IMR-90 (cell line): ENCODE measurements at regions not wholly inside any gene's neighbourhood (a gene's known extent, or its start where the extent isn't known, plus 50 kb on each side); places are given as distances from the start of the nearest gene placed in this dataset.

Experiments
- ATAC-seq: fragments of 200-7000 bp; cut with Tn5 transposase; 2 replicates; pipeline ENCODE4 v1.9.1; 2020; ENCODE audit warnings: low read depth, mild to moderate bottlenecking, moderate library complexity
- BruUV-seq: library from RNA; stranded (reverse); fragments of 400-500 nt; replicated peaks from 2 replicates; lab custom pipeline; 2021; lab: Mats Ljungman, UMichigan
- CTCF ChIA-PET: fragments of 300-600 bp; formaldehyde crosslinking; extraction: SDS; loops from one replicate; lab custom pipeline; 2021; ENCODE audit warnings: antibody characterized with exemption; lab: Yijun Ruan, JAX
- POLR2A ChIA-PET: fragments of 300-600 bp; sonication (Branson Sonifier 250); formaldehyde crosslinking; loops from one replicate; lab custom pipeline; 2022; ENCODE audit warnings: antibody characterized with exemption; ENCODE audit not compliant: unreplicated experiment; lab: Charles Lee
- DNase-seq: peaks from one replicate; pipeline ENCODE4 v3.0.0; 2013
- H2AFZ ChIP-seq: replicated peaks from 2 replicates; pipeline ENCODE3; 2013; ENCODE audit warnings: low read length, mild to moderate bottlenecking; ENCODE audit not compliant: poor library complexity
- H2AK5ac ChIP-seq: 2 replicates; pipeline ENCODE4 v1.6.1; 2013; ENCODE audit warnings: low read depth, low read length, inconsistent platforms
- H2AK9ac ChIP-seq: replicated peaks from 2 replicates; pipeline ENCODE3; 2013; ENCODE audit warnings: mild to moderate bottlenecking, low read depth, low read length, moderate library complexity; ENCODE audit not compliant: poor library complexity
- H2BK120ac ChIP-seq: 2 replicates; pipeline ENCODE4 v1.6.1; 2013; ENCODE audit warnings: low read depth, low read length, inconsistent platforms
- H2BK15ac ChIP-seq: 3 replicates; pipeline ENCODE4 v1.6.1; 2013; ENCODE audit warnings: low read depth, low read length, inconsistent platforms
- H2BK20ac ChIP-seq: 2 replicates; pipeline ENCODE4 v1.6.1; 2013; ENCODE audit warnings: low read depth, mild to moderate bottlenecking, inconsistent platforms, low read length, moderate library complexity
- H2BK5ac ChIP-seq: 2 replicates; pipeline ENCODE4 v1.6.1; 2013; ENCODE audit warnings: mild to moderate bottlenecking, low read depth, low read length, inconsistent platforms; ENCODE audit not compliant: poor library complexity, severe bottlenecking
- H3K14ac ChIP-seq: replicated peaks from 2 replicates; pipeline ENCODE4 v1.6.1; 2013; ENCODE audit warnings: low read depth, low read length, inconsistent platforms
- H3K18ac ChIP-seq: 2 replicates; pipeline ENCODE4 v1.6.1; 2013; ENCODE audit warnings: low read depth, low read length, control low read depth
- H3K23ac ChIP-seq: 2 replicates; pipeline ENCODE4 v1.6.1; 2013; ENCODE audit warnings: low read depth, low read length, inconsistent platforms
- H3K27ac ChIP-seq: 2 replicates; pipeline ENCODE4 v1.5.1; 2013; ENCODE audit warnings: mild to moderate bottlenecking, control low read depth, low read length; ENCODE audit not compliant: insufficient read depth
- H3K27me3 ChIP-seq: 2 replicates; pipeline ENCODE4 v1.6.1; 2013; ENCODE audit warnings: low read length; ENCODE audit not compliant: control insufficient read depth, insufficient read depth
- H3K36me3 ChIP-seq: 2 replicates; pipeline ENCODE4 v1.6.1; 2013; ENCODE audit warnings: low read length, mixed read lengths; ENCODE audit not compliant: control insufficient read depth, insufficient read depth
- H3K4ac ChIP-seq: 2 replicates; pipeline ENCODE4 v1.6.1; 2013; ENCODE audit warnings: low read depth, low read length, inconsistent platforms
- H3K4me1 ChIP-seq: 2 replicates; pipeline ENCODE4 v1.6.1; 2013; ENCODE audit warnings: low read length, mixed read lengths; ENCODE audit not compliant: control insufficient read depth, insufficient read depth
- H3K4me2 ChIP-seq: 2 replicates; pipeline ENCODE4 v1.6.1; 2013; ENCODE audit warnings: low read depth, mild to moderate bottlenecking, control low read depth, low read length, moderate library complexity
- H3K4me3 ChIP-seq: 2 replicates; pipeline ENCODE4 v1.5.1; 2013; ENCODE audit warnings: low read depth, mild to moderate bottlenecking, control low read depth, low read length, moderate library complexity; ENCODE audit not compliant: insufficient read depth
- H3K56ac ChIP-seq: 2 replicates; pipeline ENCODE4 v1.6.1; 2013; ENCODE audit warnings: low read length, inconsistent platforms; ENCODE audit not compliant: insufficient read depth; ENCODE audit errors: extremely low read depth
- H3K79me1 ChIP-seq, 2 experiments: 2 replicates each; pipeline ENCODE4 v1.6.1; 2013; ENCODE audit warnings: low read length in 2 of 2, inconsistent platforms in 1 of 2, low read depth in 1 of 2
- H3K9ac ChIP-seq: 2 replicates; pipeline ENCODE4 v1.6.1; 2013; ENCODE audit warnings: low read depth, low read length, control low read depth
- H3K9me1 ChIP-seq: 2 replicates; pipeline ENCODE4 v1.6.1; 2013; ENCODE audit warnings: low read length, inconsistent platforms; ENCODE audit not compliant: insufficient read depth
- H3K9me3 ChIP-seq: 2 replicates; pipeline ENCODE4 v1.6.1; 2013; ENCODE audit warnings: low read length; ENCODE audit not compliant: control insufficient read depth, insufficient read depth
- H4K20me1 ChIP-seq: 2 replicates; pipeline ENCODE4 v1.6.1; 2013; ENCODE audit warnings: low read length, inconsistent platforms; ENCODE audit not compliant: insufficient read depth
- H4K5ac ChIP-seq: 2 replicates; pipeline ENCODE4 v1.6.1; 2013; ENCODE audit warnings: mild to moderate bottlenecking, low read depth, low read length, control low read depth
- H4K8ac ChIP-seq, 2 experiments: 2 replicates each; pipeline ENCODE4 v1.6.1; 2013; ENCODE audit warnings: low read depth in 2 of 2, low read length in 2 of 2, control low read depth in 1 of 2, inconsistent platforms in 1 of 2
- H4K91ac ChIP-seq: 2 replicates; pipeline ENCODE4 v1.6.1; 2013; ENCODE audit warnings: low read depth, low read length, inconsistent platforms; ENCODE audit not compliant: insufficient read depth
- MAZ ChIP-seq: IDR thresholded peaks from 2 replicates; pipeline ENCODE4 v1.6.1; 2012; ENCODE audit warnings: low read depth, mild to moderate bottlenecking, low read length, improper control_type of control experiment, moderate library complexity, borderline replicate concordance
- POLR2A ChIP-seq: IDR thresholded peaks from 2 replicates; pipeline ENCODE4 v1.6.1; 2012; ENCODE audit warnings: mild to moderate bottlenecking, low read depth, low read length
- SMC3 ChIP-seq: fragments of 150-350 bp; IDR thresholded peaks from 2 replicates; pipeline ENCODE4 v1.6.1; 2016; ENCODE audit warnings: low read depth, mild to moderate bottlenecking, antibody characterized with exemption, low read length, moderate library complexity
- WGBS, 2 experiments: methylation state at CpG; one replicate each; pipeline versions ENCODE4 v1.1.5 to v1.1.7; 2013; ENCODE audit warnings: missing lambda C conversion rate in 2 of 2; ENCODE audit not compliant: insufficient read length in 1 of 2; ENCODE audit errors: extremely low coverage in 2 of 2; 5-methylcytosine and 5-hydroxymethylcytosine counted together
- dilution Hi-C: fragments of 300-500 bp; cut with HindIII; formaldehyde crosslinking; loops from one replicate; pipeline ENCODE4 v1.14.3; 2018; ENCODE audit warnings: low sequenced_read_pairs; ENCODE audit not compliant: unreplicated experiment
- in situ Hi-C: fragments of 300-500 bp; cut with MboI; formaldehyde crosslinking; loops from 3 replicates; pipeline ENCODE4 v1.14.3; 2019; ENCODE audit warnings: low sequenced_read_pairs, inconsistent platforms, mixed read lengths
- intact Hi-C: fragments of 100-400 bp; cut with micrococcal nuclease; formaldehyde crosslinking; loops from 2 replicates; pipeline ENCODE4 v1.10.0; 2022
- TF ChIP-seq, protein P1 (sequence below): conservative IDR thresholded peaks from 2 replicates; pipeline ENCODE4 v1.5.1; 2012; ENCODE audit warnings: mild to moderate bottlenecking, low read depth, low read length, improper control_type of control experiment
- TF ChIP-seq, protein P2 (sequence below): fragments of 150-350 bp; IDR thresholded peaks from 2 replicates; pipeline ENCODE4 v1.6.1; 2017; ENCODE audit warnings: mild to moderate bottlenecking, antibody characterized with exemption, low read length, low read depth

DNA sequence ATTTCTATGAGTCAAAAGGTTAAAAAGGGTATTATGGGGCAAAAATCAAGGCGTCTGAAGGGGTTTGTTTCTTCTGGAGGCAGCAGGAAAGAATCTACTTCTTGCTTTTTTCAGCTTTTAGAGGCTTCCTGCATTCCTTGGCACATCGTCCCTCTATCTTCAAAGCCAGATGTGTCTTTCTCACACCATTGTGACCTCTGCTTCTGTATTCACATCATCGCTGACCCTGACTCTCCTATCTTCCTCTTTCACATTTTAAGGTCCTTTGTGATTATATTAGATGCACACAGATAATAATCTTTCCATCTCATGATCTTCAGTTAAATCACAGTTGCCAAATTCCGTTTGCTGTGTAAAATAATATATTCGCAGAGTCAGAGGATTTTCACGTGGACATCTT is 112.7 kb downstream of the PPP4R3C start:
- Histone ChIP-seq H3K18ac (no peak overlapping the region), H3K27ac (no peak overlapping the region), H3K27me3 (no peaks in the 10 kb centered on the region), H2AK9ac (no peak overlapping the region), H3K4ac (no peak overlapping the region), H3K36me3 (no peaks in the 10 kb centered on the region), H3K4me2 (no peak overlapping the region), H3K4me1 (no peaks in the 10 kb centered on the region), H4K20me1 (no peaks in the 10 kb centered on the region), H2BK5ac (no peak overlapping the region), H3K9me1 (no peaks in the 10 kb centered on the region), H2BK120ac (no peak overlapping the region), H4K8ac (no peak overlapping the region), H3K79me1 (no peaks in the 10 kb centered on the region), H2AK5ac (no peak overlapping the region), H3K23ac (no peak overlapping the region), H3K56ac (no peak overlapping the region), H3K9ac (no peak overlapping the region), H2BK20ac (no peak overlapping the region), H4K91ac (no peak overlapping the region), H2AFZ (no peak overlapping the region), H3K14ac (no peak overlapping the region), H2BK15ac (no peak overlapping the region), H3K4me3 (no peak overlapping the region), H3K9me3 (no peaks in the 10 kb centered on the region), H4K5ac (no peak overlapping the region)
- CTCF ChIA-PET, result no interaction called here
- dilution Hi-C loops (no loop called here), in situ Hi-C loops (no loop called here), intact Hi-C loops (no loop called here)
- POLR2A ChIA-PET, result no interaction called here
- BruUV-seq, result no TSS peak
- no peak for DNase-seq
- ATAC-seq, result no peak
- TF ChIP-seq MAZ, result no peak
- TF ChIP-seq, protein P1, sequence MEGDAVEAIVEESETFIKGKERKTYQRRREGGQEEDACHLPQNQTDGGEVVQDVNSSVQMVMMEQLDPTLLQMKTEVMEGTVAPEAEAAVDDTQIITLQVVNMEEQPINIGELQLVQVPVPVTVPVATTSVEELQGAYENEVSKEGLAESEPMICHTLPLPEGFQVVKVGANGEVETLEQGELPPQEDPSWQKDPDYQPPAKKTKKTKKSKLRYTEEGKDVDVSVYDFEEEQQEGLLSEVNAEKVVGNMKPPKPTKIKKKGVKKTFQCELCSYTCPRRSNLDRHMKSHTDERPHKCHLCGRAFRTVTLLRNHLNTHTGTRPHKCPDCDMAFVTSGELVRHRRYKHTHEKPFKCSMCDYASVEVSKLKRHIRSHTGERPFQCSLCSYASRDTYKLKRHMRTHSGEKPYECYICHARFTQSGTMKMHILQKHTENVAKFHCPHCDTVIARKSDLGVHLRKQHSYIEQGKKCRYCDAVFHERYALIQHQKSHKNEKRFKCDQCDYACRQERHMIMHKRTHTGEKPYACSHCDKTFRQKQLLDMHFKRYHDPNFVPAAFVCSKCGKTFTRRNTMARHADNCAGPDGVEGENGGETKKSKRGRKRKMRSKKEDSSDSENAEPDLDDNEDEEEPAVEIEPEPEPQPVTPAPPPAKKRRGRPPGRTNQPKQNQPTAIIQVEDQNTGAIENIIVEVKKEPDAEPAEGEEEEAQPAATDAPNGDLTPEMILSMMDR, result no peak
- TF ChIP-seq SMC3, result no peak
- TF ChIP-seq, protein P2, sequence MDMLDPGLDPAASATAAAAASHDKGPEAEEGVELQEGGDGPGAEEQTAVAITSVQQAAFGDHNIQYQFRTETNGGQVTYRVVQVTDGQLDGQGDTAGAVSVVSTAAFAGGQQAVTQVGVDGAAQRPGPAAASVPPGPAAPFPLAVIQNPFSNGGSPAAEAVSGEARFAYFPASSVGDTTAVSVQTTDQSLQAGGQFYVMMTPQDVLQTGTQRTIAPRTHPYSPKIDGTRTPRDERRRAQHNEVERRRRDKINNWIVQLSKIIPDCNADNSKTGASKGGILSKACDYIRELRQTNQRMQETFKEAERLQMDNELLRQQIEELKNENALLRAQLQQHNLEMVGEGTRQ, result no peak
- TF ChIP-seq POLR2A, result no peak
- no CpG with 5 or more reads among the region's 6 CpGs for WGBS, 2 experiments
